Kidney glomerular epithelial cell (primary cell): ENCODE measurements at regions not wholly inside any gene's neighbourhood (a gene's known extent, or its start where the extent isn't known, plus 50 kb on each side); places are given as distances from the start of the nearest gene placed in this dataset.

Source experiments
- DNase-seq: peaks from one replicate; lab custom pipeline; 2025; lab: John Stamatoyannopoulos, UW

DNA sequence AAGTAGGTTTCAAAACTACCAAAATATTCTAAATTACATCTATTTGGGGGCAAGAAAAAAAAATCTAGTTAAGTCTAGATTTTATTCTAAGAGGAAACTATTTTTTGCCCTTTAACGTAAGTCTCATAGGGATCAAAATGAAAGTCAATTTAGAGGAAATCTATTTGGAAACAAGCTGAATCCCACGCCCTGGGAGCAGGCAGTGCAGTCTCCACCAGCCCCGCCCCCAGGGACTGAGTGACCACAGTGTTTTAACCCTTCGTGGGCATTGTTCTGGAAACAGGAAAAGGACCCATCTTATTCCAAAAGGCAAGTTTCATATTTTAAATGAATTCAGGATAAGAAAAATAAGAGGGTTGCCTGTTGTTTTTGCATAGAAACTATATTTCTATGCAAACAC lies 209.7 kb downstream of the SPRY2 start:
- peak; percentile 44 for DNase-seq

- no peak for DNase-seq
Measured at GRCh38 chr13:80126389-80127068, 214.4 kb downstream of the SPRY2 start.

- no peak for DNase-seq
Measured at GRCh38 chr13:80123945-80124344, 217.0 kb downstream of the SPRY2 start.

GRCh38 chr13:80121038-80121437 lies 219.9 kb downstream of the SPRY2 start:
- no peak for DNase-seq

- no peak for DNase-seq
Measured at GRCh38 chr13:80118506-80118905, 222.4 kb downstream of the SPRY2 start.

DNA sequence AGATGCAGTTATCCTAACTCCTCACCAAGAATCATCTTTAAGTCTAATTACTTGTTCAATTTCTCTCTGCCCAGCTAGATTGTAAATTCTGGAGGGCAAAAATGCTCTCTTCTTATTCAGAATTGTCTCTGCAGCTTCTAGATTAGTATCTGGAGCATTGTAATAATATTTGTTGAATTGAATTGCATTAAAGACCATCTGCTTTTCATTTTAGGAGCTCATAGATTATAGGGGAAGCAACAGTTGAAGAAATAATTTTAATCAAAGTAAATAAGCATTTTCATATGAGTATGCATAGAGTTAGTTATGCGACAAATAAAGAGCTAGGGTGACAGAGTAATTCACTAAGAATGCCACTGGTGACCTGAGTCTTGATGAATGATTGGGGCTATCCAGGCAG lies 222.8 kb downstream of the SPRY2 start:
- no peak for DNase-seq

DNA sequence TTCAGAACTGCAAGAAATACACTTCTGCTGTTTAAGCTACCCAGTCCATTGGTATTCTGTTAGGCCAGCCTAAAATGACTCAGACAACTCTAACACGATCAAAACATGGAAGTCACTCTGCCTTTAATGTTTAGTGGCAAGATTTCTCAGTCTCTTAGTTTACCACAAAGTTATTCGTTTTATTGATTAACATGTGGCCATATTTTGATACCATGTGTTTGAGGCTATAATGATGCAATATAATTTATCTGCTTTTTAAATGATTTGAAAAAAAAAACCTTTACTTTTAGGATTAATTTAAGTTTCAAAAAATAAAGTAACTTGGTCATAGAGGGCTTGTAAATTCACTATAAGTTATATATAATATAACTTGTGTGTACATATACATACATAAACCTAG lies 223.4 kb downstream of the SPRY2 start:
- DNase-seq = no peak

- DNase-seq = peak; percentile 10
Measured at GRCh38 chr13:80116107-80116506, 224.8 kb downstream of the SPRY2 start.

- DNase-seq = no peak
Measured at GRCh38 chr13:80115616-80116015, 225.3 kb downstream of the SPRY2 start.

- no peak for DNase-seq
Measured at GRCh38 chr13:80113714-80114454, 227.0 kb downstream of the SPRY2 start.

GRCh38 chr13:80109303-80109702 lies 231.6 kb downstream of the SPRY2 start:
- DNase-seq = no peak

DNA sequence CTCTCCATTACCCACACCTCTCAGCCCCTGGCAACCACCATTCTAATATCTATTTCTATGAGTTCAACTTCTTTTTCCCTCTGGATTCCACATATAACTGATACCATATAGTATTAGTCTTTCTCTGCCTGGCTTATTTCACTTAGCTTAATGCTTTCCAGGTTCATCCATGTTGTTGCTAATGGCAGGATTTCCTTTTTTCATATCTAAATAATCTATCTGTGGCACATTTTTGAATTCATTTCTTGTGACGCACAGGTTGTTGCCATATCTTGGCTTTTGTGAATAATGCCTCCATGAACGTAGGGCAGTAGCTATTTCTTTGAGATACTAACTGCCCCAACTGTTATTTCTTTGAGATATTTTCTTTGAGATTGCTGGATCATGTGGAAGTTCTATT lies 235.6 kb downstream of the SPRY2 start:
- no peak for DNase-seq

DNA sequence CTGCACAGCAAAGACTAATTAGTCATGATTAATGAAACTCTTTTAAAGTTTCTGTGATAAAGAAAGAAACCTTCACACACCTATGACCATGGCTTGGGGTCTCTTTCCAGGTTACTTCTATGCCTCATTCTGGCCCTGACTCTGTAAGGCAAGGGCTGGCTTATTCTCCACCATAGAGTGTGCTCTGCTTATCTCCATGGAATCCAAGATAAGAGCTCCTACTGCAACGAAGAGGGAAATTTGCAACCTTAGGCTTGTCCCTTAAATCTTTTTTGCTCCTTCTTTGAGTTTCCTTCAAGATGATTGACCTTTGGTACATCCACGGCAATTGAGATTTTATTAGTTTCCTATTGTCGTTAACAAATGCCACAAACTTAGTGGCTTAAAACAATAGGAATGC lies 239.9 kb downstream of the SPRY2 start:
- no peak for DNase-seq

DNA sequence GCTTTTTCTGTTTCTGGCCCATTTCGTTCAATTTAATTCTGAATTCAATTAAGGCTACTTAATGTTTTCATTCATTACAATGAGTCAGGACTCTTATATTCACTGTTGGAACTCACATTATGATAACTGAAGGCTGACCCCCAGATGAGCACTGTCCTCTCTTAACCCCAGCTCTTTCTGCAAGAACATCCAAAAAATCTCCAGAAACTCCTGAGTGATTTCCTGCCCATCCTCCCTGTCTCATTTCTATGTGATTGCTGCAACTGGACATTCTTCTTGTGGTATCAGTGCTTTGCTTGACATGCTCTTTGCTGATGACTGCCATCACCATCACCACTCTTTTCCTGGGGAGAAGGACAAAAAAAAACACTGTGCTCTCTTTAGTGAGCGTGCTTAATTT lies 240.3 kb downstream of the SPRY2 start:
- no peak for DNase-seq

DNA sequence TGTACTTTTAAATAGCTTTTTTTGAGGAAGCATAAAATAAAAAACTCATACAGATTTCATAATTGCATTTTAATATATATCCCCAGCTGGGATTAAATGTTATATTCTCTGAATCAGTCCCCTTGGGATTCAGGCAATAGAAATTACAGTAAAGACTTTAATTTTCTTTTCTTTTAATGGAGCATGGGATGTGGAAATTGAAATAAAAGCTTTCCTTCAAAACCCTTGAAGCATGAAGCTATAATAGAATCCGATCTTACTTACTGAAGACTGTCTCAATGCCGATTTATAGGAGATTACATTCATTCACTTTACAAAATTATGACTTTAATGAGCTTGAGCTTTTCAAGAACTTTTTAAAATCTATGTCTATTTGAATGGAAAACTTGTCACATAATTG lies 243.4 kb downstream of the SPRY2 start:
- no peak for DNase-seq

DNA sequence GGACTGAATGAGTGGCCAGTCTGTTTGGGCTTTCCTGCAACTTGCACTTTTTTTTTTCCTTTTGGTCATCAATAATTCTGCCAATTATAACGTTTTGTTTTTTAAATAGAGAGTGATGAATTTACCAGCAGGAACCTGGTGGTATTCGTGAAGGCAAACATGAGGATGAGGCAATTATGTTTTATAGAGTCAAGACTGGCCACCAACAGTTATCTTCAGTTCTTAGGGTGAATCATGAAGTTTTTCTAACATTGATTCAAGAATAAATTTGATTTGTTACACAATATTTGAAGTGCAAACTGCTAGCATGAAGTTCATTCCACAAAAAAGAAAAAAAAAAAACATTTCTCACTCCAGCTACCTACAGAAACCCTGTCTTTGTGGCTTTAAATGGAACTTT lies 244.5 kb downstream of the SPRY2 start:
- DNase-seq = no peak

- DNase-seq = no peak
Measured at GRCh38 chr13:80094526-80094925, 246.4 kb downstream of the SPRY2 start.

- DNase-seq = no peak
Measured at GRCh38 chr13:80093888-80094287, 247.0 kb downstream of the SPRY2 start.

DNA sequence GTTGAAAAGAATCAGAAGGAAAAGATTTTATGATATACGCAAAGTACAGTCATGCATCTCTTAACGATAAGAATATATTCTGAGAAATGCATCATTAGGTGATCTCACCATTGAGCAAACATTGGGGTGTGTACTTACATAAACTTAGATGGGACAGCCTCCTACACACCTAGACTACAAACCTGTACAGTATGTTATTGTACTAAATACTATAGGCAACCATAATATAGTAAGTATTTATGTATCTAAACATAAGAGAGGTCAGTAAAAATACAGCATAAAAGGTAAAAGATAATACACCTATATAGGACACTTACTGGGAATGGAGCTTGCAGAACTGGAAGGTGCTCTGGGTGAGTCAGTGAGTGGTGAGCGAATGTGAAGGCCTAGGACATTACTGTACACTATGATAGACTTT lies 254.6 kb downstream of the SPRY2 start:
- DNase-seq = no peak

GRCh38 chr13:80083853-80084676 lies 256.9 kb downstream of the SPRY2 start:
- peak; percentile 72 for DNase-seq

- DNase-seq = no peak
Measured at GRCh38 chr13:80083081-80083852, 257.7 kb downstream of the SPRY2 start.
